Dendritic cell treated with granulocyte-macrophage colony-stimulating factor and Interleukin-4, amounts not matched to agents 40 ng/mL and 50 ng/mL, for 4 days (primary cell): ENCODE measurements at regions not wholly inside any gene's neighbourhood (a gene's known extent, or its start where the extent isn't known, plus 50 kb on each side); places are given as distances from the start of the nearest gene placed in this dataset.
"Not testable (repeated sequence)": the region's sequence is repeated elsewhere in the genome, so short reads cannot be mapped to it uniquely, and the experiment has no call there.

Source experiments
- H3K27ac Mint-ChIP-seq: one replicate; pipeline ENCODE4 v1.8.0; 2022; ENCODE audit warnings: mild to moderate bottlenecking, mixed read lengths
- H3K27me3 Mint-ChIP-seq: one replicate; pipeline ENCODE4 v1.8.0; 2022; ENCODE audit warnings: mild to moderate bottlenecking, mixed read lengths
- H3K36me3 Mint-ChIP-seq: one replicate; pipeline ENCODE4 v1.8.0; 2022; ENCODE audit warnings: low read depth, mixed read lengths
- H3K4me1 Mint-ChIP-seq: one replicate; pipeline ENCODE4 v1.8.0; 2022; ENCODE audit warnings: low read depth, mixed read lengths
- H3K4me3 Mint-ChIP-seq: one replicate; pipeline ENCODE4 v1.8.0; 2022; ENCODE audit warnings: mild to moderate bottlenecking, moderate library complexity, mixed read lengths
- H3K9me3 Mint-ChIP-seq: one replicate; pipeline ENCODE4 v1.8.0; 2022; ENCODE audit warnings: mixed read lengths
- intact Hi-C: fragments of 100-400 bp; cut with micrococcal nuclease; formaldehyde crosslinking; loops from one replicate; pipeline ENCODE4 v1.15.0; 2022

DNA sequence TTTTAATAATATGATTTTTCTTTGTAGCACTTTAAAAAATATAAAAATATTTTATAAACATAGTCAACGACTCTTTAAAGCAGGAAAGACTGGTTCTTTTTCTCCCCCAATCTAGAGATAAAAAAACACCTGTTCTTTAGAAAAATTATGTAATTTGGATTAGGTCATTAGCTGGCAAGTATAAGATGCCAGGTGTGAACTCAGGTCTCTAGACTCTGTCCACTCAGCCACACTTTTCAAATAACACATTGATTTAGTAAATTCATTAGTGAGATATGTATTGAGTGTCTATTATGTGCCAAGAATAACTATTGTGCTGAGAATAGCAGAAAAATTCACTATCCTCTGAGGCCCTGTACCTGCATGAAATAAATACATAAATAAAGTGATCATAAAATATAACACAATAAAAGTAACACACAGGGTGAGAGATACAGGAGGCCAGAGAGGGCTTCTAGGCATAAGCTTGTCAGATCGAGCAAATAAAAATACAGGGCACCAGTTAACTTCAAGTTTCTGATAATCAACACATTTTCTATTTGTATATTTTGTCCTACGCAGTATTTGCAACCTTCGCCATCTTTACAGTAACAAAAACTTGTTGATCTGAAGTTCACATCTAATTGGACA is 867.1 kb upstream of the GBE1 start:
- H3K4me1 Mint-ChIP-seq, result no peaks in the 10 kb centered on the region
- intact Hi-C loops, result no loop called here

DNA sequence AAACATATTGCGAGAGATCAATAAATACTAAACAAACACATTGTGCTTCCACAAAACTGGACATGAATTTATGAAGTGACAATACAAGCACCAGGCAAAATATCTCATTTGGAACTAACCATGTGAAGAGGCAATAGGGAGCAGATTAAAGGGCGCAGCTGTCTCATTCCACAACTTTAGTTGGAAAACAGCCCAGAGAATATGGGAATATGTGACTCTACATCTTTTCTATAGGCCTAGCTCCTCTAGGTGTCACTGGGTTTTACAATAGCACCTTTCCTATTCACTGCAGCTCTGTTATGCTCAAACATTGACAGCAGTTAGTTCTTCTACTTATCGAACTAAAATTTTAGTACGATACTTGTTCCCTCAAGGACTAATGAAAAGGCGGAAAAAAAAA is 866.3 kb upstream of the GBE1 start:
- Mint-ChIP-seq H3K4me1 (no peaks in the 10 kb centered on the region), H3K4me3 (no peak overlapping the region), H3K27ac (no peak overlapping the region), H3K9me3 (peaks cover 25% of the 10 kb centered on the region), H3K27me3 (no peaks in the 10 kb centered on the region), H3K36me3 (no peaks in the 10 kb centered on the region)
- intact Hi-C loops, result no loop called here

More for the DNA sequence above, 867.1 kb upstream of the GBE1 start:
- Mint-ChIP-seq H3K27ac (no peak overlapping the region), H3K27me3 (no peaks in the 10 kb centered on the region), H3K9me3 (peaks cover 18% of the 10 kb centered on the region), H3K36me3 (no peaks in the 10 kb centered on the region), H3K4me3 (no peak overlapping the region)

- H3K4me3 Mint-ChIP-seq, H3K4me1 Mint-ChIP-seq, intact Hi-C loops, H3K27me3 Mint-ChIP-seq, H3K27ac Mint-ChIP-seq, H3K36me3 Mint-ChIP-seq: not testable (repeated sequence)
- peaks cover 21% of the 10 kb centered on the region for H3K9me3 Mint-ChIP-seq
Measured at GRCh38 chr3:82620744-82621143, 859.3 kb upstream of the GBE1 start.

DNA sequence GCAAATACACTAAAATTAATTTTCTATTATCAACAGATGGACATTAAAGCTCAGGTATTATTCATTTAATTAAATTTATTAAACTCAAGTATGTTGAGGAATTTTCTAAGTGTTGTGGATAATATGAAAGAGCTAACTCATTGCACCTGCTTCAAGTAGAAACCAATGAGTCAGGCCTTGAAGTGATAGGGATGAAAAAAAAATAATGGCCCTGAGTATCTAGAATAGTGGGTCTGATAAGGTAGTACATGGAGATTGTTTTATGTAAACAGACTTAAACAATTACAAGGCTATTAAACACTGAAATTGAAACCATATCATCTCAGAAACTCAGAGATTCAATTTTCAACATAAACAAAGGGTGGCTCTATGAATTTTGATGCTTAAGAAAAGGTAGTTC is 857.1 kb upstream of the GBE1 start:
- H3K36me3 Mint-ChIP-seq, result no peaks in the 10 kb centered on the region
- intact Hi-C loops, result no loop called here

GRCh38 chr3:82610236-82610635 is 848.8 kb upstream of the GBE1 start:
- Mint-ChIP-seq H3K4me3 (no peak overlapping the region), H3K4me1 (no peaks in the 10 kb centered on the region), H3K27me3 (no peaks in the 10 kb centered on the region), H3K9me3 (peaks cover 31% of the 10 kb centered on the region), H3K27ac (no peak overlapping the region), H3K36me3 (no peaks in the 10 kb centered on the region)
- intact Hi-C loops, result no loop called here

More for the DNA sequence above, 857.1 kb upstream of the GBE1 start:
- H3K27ac Mint-ChIP-seq, result no peak overlapping the region
- peaks cover 27% of the 10 kb centered on the region for H3K9me3 Mint-ChIP-seq
- no peak overlapping the region for H3K4me3 Mint-ChIP-seq
- no peaks in the 10 kb centered on the region for H3K4me1 Mint-ChIP-seq
- no peaks in the 10 kb centered on the region for H3K27me3 Mint-ChIP-seq

GRCh38 chr3:82607391-82607790 is 845.9 kb upstream of the GBE1 start:
- Mint-ChIP-seq H3K4me3 (no peak overlapping the region), H3K4me1 (no peaks in the 10 kb centered on the region)
- intact Hi-C loops, result no loop called here

DNA sequence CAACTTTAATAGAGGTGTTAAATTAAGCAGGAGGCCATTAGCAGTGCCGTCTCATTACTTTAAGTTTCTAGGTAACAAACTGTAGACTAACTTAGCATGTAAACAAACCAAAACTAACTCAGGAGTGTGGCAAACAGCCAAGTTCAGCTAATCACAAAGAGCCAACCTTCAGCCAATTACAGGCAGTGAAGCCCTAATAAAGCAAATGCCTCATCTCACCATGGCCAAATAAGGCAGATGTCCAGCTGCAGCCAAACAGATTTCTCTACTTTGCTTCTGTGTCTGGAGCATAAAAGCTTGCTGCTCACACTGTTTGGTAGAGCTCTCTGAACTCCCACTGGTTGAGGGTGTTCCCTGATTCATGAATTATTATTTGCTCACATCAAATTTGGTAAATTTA is 835.4 kb upstream of the GBE1 start:
- intact Hi-C loops, result no loop called here
- no peak overlapping the region for H3K4me3 Mint-ChIP-seq
- H3K9me3 Mint-ChIP-seq, result peaks cover 53% of the 10 kb centered on the region
- no peaks in the 10 kb centered on the region for H3K27me3 Mint-ChIP-seq
- H3K36me3 Mint-ChIP-seq, result no peaks in the 10 kb centered on the region
- no peak overlapping the region for H3K27ac Mint-ChIP-seq
- no peaks in the 10 kb centered on the region for H3K4me1 Mint-ChIP-seq

More at GRCh38 chr3:82607391-82607790, 845.9 kb upstream of the GBE1 start:
- H3K9me3 Mint-ChIP-seq, result peaks cover 37% of the 10 kb centered on the region
- no peaks in the 10 kb centered on the region for H3K36me3 Mint-ChIP-seq
- no peaks in the 10 kb centered on the region for H3K27me3 Mint-ChIP-seq
- H3K27ac Mint-ChIP-seq, result no peak overlapping the region

GRCh38 chr3:82595530-82595929 is 834.1 kb upstream of the GBE1 start:
- intact Hi-C loops, result no loop called here
- H3K4me3 Mint-ChIP-seq, result no peak overlapping the region
- H3K27ac Mint-ChIP-seq, result no peak overlapping the region
- no peaks in the 10 kb centered on the region for H3K27me3 Mint-ChIP-seq
- peaks cover 53% of the 10 kb centered on the region for H3K9me3 Mint-ChIP-seq
- no peaks in the 10 kb centered on the region for H3K36me3 Mint-ChIP-seq
- H3K4me1 Mint-ChIP-seq, result no peaks in the 10 kb centered on the region

DNA sequence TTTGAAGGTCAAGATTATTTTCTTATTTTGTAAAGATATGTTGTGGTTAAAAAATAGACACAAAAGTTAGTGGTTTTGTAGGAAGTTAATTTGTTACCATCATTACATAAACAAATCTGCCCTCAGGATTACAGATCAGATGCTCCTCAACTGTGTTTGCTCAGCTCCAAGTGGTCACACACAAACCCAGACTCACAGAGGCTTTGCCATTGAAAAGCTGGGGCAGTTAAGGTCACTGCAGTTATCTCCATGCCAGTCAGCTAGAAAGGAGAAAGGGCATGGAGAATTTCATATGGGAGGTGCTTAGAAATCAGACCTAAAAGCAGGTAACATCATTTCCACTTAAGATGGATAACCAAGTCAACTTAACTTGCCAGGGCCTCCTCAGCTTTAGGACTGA is 825.7 kb upstream of the GBE1 start:
- H3K36me3 Mint-ChIP-seq, result no peaks in the 10 kb centered on the region
- H3K4me3 Mint-ChIP-seq, result no peak overlapping the region
- H3K27ac Mint-ChIP-seq, result no peak overlapping the region
- no peaks in the 10 kb centered on the region for H3K27me3 Mint-ChIP-seq
- peaks cover 5% of the 10 kb centered on the region for H3K9me3 Mint-ChIP-seq
- intact Hi-C loops, result no loop called here
- no peaks in the 10 kb centered on the region for H3K4me1 Mint-ChIP-seq

GRCh38 chr3:82586414-82586813 is 825.0 kb upstream of the GBE1 start:
- H3K27ac Mint-ChIP-seq, result no peak overlapping the region
- H3K4me3 Mint-ChIP-seq, result no peak overlapping the region
- H3K27me3 Mint-ChIP-seq, result no peaks in the 10 kb centered on the region
- intact Hi-C loops, result no loop called here
- H3K36me3 Mint-ChIP-seq, result no peaks in the 10 kb centered on the region
- no peaks in the 10 kb centered on the region for H3K9me3 Mint-ChIP-seq
- no peaks in the 10 kb centered on the region for H3K4me1 Mint-ChIP-seq

DNA sequence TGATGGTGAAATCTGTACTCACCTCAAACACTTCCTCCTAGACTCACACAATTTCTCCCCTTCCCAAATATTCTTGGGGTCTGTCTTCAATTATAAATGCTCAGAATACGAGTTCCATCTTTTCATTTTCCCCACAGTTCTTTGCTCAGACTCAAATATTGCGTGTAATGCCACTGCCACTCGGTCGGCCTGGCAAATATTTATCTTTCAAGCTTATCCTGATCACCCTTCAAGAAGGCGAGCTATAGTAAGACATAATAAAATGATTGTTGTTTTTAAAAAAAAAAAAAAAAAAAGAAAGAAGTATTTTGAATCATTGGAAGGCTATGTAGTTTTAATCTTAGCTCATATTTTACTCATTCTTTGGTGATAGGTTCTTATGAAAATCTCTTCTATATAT is 824.6 kb upstream of the GBE1 start:
- H3K36me3 Mint-ChIP-seq, H3K4me1 Mint-ChIP-seq, H3K27me3 Mint-ChIP-seq, H3K4me3 Mint-ChIP-seq, H3K9me3 Mint-ChIP-seq, intact Hi-C loops, H3K27ac Mint-ChIP-seq: not testable (repeated sequence)

DNA sequence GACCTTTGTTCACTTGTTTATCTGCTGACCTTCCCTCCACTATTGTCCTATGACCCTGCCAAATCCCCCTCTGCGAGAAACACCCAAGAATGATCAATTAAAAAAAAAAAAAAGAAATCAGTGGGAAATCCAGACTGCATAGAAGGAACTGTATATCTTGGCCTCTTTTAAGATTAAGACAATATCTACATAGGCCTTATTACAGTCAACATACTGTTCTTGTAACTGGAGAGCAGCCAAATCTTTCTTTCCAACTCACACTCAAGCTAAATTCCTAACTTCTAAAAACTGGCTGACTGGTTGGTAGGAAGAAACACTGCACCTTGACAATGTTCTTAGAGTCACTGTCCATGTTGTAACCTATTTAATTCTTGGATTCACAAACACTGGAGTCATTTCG is 824.1 kb upstream of the GBE1 start:
- H3K36me3 Mint-ChIP-seq, H3K4me1 Mint-ChIP-seq, H3K27ac Mint-ChIP-seq, intact Hi-C loops, H3K9me3 Mint-ChIP-seq, H3K4me3 Mint-ChIP-seq, H3K27me3 Mint-ChIP-seq: not testable (repeated sequence)

- intact Hi-C loops, H3K36me3 Mint-ChIP-seq, H3K4me3 Mint-ChIP-seq, H3K4me1 Mint-ChIP-seq, H3K27ac Mint-ChIP-seq, H3K9me3 Mint-ChIP-seq, H3K27me3 Mint-ChIP-seq: not testable (repeated sequence)
Measured at GRCh38 chr3:82584861-82585260, 823.4 kb upstream of the GBE1 start.

DNA sequence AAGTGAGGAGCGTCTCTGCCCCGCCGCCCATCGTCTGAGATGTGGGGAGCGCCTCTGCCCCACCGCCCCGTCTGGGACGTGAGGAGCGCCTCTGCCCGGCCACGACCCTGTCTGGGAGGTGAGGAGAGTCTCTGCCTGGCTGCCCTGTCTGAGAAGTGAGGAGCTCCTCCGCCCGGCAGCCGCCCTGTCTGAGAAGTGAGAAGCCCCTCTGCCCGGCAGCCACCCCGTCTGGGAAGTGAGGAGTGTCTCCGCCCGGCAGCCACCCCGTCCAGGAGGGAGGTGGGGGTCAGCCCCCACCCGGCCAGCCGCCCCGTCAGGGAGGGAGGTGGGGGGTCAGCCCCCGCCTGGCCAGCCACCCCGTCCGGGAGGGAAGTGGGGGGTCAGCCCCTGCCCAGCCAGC is 823.0 kb upstream of the GBE1 start:
- intact Hi-C loops, result not testable (repeated sequence)

DNA sequence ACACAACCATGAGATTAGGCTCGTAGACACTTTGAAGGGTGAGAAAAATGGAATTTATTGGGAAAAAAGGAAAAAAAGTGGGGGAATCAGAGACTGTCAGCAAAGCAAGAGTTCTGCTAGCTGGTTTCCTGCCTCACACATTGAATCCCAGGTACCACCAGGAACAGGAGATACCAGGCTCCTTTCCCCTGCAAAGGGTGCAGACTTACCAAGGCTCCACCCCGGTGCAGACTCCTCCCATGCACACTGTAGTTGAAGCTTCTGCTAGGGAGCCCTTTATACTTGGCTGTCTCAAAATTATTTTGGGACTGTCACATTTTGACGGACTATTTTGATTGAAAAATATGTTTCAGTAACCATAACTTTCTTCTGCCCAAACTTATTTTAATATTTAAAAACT is 819.9 kb upstream of the GBE1 start:
- no peaks in the 10 kb centered on the region for H3K27me3 Mint-ChIP-seq
- H3K9me3 Mint-ChIP-seq, result no peaks in the 10 kb centered on the region
- H3K36me3 Mint-ChIP-seq, result no peaks in the 10 kb centered on the region
- H3K27ac Mint-ChIP-seq, result no peak overlapping the region
- H3K4me3 Mint-ChIP-seq, result no peak overlapping the region
- intact Hi-C loops, result no loop called here
- no peaks in the 10 kb centered on the region for H3K4me1 Mint-ChIP-seq

More for the DNA sequence above, 823.0 kb upstream of the GBE1 start:
- not testable (repeated sequence) for H3K36me3 Mint-ChIP-seq, H3K4me3 Mint-ChIP-seq, H3K9me3 Mint-ChIP-seq, H3K27ac Mint-ChIP-seq, H3K27me3 Mint-ChIP-seq, H3K4me1 Mint-ChIP-seq
